Activated naive CD8-positive, alpha-beta T cell treated with anti-CD3 and anti-CD28 coated beads, Interleukin-2, amount 10 ng/mL, durations not matched to agents 7 days and 5 days (primary cell): ENCODE measurements at regions not wholly inside any gene's neighbourhood (a gene's known extent, or its start where the extent isn't known, plus 50 kb on each side); places are given as distances from the start of the nearest gene placed in this dataset.

Experiments
- ATAC-seq: fragments of 150-1000 bp; cut with Tn5 transposase; one replicate; pipeline ENCODE4 v1.10.0; 2021; ENCODE audit warnings: low read depth, moderate library complexity
- POLR2A ChIA-PET: fragments of 350-600 bp; sonication (Branson Sonifier 250); formaldehyde crosslinking; loops from one replicate; lab custom pipeline; 2021; ENCODE audit warnings: antibody characterized with exemption; lab: Charles Lee
- DNase-seq: peaks from one replicate; pipeline ENCODE4 v3.0.0; 2021
- H3K27ac Mint-ChIP-seq: one replicate; pipeline ENCODE4 v1.8.0; 2022; ENCODE audit warnings: mild to moderate bottlenecking, mixed read lengths
- H3K27me3 Mint-ChIP-seq: one replicate; pipeline ENCODE4 v1.8.0; 2022; ENCODE audit warnings: mild to moderate bottlenecking, moderate library complexity, mixed read lengths
- H3K36me3 Mint-ChIP-seq: one replicate; pipeline ENCODE4 v1.8.0; 2021; ENCODE audit warnings: mild to moderate bottlenecking, mixed read lengths
- H3K4me1 Mint-ChIP-seq: one replicate; pipeline ENCODE4 v1.8.0; 2021; ENCODE audit warnings: mixed read lengths
- H3K4me3 Mint-ChIP-seq: one replicate; pipeline ENCODE4 v1.8.0; 2022; ENCODE audit warnings: mild to moderate bottlenecking, moderate library complexity, mixed read lengths
- H3K9me3 Mint-ChIP-seq: one replicate; pipeline ENCODE4 v1.8.0; 2021; ENCODE audit warnings: mixed read lengths

DNA sequence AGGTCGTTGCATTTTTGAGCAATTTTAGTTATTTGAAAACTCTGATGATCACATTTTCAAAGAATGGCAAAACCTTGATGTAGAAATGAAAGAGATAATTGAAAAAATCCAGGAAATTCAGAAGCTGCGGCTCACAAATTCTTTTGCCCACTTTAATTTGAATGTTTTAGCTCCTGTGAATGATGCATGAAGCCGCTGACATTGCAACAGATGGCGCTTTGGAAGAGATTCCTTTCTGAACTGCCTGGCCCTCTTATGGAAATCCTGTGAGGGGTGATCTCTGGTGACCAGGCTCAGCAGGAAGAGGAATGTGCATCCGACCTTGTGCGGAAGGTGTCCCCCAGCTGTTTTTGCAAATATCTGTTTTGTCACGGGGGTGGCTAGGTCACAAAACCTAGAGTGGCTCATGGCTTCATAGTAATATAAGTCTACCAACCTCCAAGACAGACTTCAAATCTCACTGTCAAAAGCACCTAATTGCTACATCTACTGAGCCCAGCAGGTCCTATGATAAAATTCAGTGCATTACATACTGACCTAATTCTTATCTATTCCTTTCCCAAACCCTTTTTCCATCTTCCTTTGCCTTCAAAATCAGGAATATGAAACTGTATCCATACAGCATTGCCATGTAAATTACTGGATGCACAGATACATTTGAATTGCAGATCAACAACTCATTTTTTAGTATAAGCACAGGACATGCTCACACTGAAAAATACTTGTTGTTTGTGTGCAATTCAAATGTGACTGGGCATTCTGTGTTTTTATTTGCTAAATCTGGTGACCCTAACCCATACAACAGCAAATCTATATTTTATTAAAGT lies 412.7 kb downstream of the ETS1 start:
- Mint-ChIP-seq H3K27me3 (peaks cover 4% of the 10 kb centered on the region), H3K4me1 (peaks cover 3% of the 10 kb centered on the region), H3K9me3 (no peaks in the 10 kb centered on the region), H3K4me3 (no peak overlapping the region), H3K27ac (no peak overlapping the region), H3K36me3 (no peaks in the 10 kb centered on the region)
- DNase-seq (no peak), ATAC-seq (no peak)
- POLR2A ChIA-PET: interaction anchor here (0.5 kb wide), 1 partner anchor 146 kb away, joined by 4 read pairs; no protein-coding TSS in a partner anchor

DNA sequence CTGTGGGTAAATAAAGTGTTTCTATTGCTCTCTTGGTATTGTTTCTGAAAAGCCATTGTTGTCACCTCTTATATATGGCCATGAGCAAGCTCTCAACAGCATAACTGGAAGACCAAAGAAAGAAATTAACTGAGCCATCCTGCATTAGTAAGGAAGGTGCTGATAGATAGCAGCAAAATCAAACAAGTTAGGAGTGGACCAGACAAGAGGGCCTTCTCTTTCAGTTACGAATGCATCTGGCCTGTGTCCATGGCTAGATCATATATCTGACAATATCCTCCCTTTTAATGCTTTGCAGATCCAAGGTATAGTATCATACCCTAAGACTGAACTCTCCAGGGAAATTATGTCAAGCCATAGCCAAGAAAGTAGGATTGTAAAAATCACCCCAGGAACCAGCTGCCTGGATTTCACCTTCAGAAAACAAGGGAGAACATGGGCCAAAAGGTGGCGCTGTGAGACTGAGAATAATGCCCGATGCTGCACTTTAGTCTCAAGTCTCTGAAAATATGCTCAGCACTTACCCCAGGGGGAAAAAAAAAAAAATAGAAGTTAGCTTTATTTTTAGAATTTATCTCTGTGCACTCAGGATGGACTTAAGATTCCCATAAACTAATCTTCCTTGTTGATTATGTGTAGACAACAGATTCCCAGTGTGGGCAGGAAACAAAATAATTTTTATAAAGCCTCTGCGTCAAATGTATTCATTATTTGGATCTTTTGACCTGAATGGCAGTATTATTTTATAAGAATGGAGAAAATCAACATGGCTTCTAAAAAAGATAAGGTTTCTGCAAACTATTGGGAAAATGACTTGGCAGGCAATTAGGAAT lies 415.1 kb downstream of the ETS1 start:
- Mint-ChIP-seq H3K4me3 (no peak overlapping the region), H3K9me3 (no peaks in the 10 kb centered on the region), H3K36me3 (no peaks in the 10 kb centered on the region), H3K27ac (no peak overlapping the region), H3K27me3 (peaks cover 4% of the 10 kb centered on the region), H3K4me1 (peaks cover 3% of the 10 kb centered on the region)
- ATAC-seq (peak; percentile 71), DNase-seq (peak; percentile 75)
- POLR2A ChIA-PET: interaction anchor here (0.7 to 1.4 kb wide), 3 partner anchors 458 to 687 kb away, joined by 3 to 6 read pairs (median 4); no protein-coding TSS in a partner anchor

DNA sequence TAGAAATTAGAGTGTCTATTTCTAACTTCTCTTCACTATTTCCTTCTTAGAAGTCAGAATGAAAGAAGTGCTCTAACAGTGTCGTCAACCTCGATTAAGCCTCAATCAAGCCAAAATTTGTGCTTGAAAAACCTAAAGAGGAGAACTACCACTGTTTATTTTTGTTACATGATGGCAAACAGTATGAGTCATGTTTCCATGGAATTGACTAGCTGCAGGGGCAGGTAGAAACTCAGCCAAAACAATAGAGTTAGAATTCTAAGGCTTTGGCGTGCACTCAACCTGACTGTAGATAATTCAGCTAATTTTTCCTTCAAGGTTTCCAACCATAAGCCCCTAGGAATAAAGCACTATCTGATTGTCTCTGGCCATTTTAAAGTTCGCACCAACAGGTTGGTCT lies 415.9 kb downstream of the ETS1 start:
- peaks cover 3% of the 10 kb centered on the region for H3K4me1 Mint-ChIP-seq
- H3K27me3 Mint-ChIP-seq: peaks cover 4% of the 10 kb centered on the region
- DNase-seq (no peak), ATAC-seq (no peak)
- H3K36me3 Mint-ChIP-seq: no peaks in the 10 kb centered on the region
- no peak overlapping the region for H3K4me3 Mint-ChIP-seq
- H3K9me3 Mint-ChIP-seq: no peaks in the 10 kb centered on the region
- H3K27ac Mint-ChIP-seq: no peak overlapping the region
- POLR2A ChIA-PET: interaction anchor here (1.4 kb wide), 1 partner anchor 459 kb away, joined by 6 read pairs; no protein-coding TSS in a partner anchor

DNA sequence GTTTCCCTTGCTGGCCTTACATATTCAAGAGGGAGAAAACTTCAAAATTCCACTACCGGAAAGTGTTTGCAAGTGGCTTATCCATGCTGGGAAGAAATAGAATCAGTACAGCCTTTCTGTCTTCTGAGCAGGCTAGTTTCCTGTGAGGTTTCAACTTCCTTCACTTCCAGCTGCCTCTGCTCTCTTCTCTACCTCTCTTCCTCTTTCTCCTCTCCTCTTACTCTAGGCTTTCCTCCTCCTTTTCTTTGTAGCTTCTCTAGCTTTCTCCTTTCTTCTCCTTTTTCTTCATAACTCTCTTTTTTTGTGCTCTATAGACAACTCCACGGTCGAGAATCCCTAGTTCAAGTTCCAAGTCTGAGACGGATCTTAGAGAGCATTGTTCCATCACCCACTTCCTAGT lies 421.8 kb downstream of the ETS1 start:
- Mint-ChIP-seq H3K4me1 (peaks cover 8% of the 10 kb centered on the region), H3K4me3 (no peak overlapping the region), H3K9me3 (no peaks in the 10 kb centered on the region), H3K36me3 (no peaks in the 10 kb centered on the region), H3K27ac (no peak overlapping the region), H3K27me3 (peaks cover 4% of the 10 kb centered on the region)
- DNase-seq (no peak), ATAC-seq (no peak)
- POLR2A ChIA-PET: no interaction called here

DNA sequence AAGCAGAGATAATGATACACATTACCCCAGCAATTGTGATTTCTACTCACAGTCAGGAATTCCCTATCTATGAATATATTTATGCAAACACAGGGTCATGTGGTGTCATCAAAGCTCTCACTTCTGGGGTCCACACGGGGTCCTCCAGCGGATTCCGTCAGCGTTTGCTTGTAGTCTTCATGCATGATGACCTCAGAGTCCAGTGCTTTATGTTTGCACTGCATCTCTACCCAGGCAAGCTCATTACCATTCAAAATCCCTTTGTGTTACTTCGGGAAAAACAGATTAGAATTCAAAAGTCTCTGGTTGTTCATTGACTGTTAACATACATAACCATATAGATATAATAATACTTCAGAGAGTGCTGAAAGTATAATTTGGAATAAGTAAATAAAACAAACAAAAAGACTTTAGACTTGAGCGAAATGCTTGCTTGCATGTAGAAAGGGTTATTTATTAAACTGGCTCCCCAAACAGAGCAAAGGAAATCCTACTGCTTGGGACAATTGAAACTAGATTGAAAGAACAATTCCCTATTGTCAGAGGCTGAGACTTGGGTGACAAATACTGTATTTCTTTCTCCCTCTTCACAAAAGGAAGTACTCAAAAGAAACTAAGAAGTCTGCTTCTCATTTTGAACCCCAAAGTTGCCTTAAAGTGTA lies 423.1 kb downstream of the ETS1 start:
- Mint-ChIP-seq H3K36me3 (no peaks in the 10 kb centered on the region), H3K4me1 (peaks cover 8% of the 10 kb centered on the region), H3K4me3 (no peak overlapping the region), H3K27me3 (no peaks in the 10 kb centered on the region), H3K9me3 (no peaks in the 10 kb centered on the region), H3K27ac (no peak overlapping the region)
- DNase-seq (no peak), ATAC-seq (no peak)
- POLR2A ChIA-PET: interaction anchor here (0.7 kb wide), 1 partner anchor 497 kb away, joined by 3 read pairs; no protein-coding TSS in a partner anchor

DNA sequence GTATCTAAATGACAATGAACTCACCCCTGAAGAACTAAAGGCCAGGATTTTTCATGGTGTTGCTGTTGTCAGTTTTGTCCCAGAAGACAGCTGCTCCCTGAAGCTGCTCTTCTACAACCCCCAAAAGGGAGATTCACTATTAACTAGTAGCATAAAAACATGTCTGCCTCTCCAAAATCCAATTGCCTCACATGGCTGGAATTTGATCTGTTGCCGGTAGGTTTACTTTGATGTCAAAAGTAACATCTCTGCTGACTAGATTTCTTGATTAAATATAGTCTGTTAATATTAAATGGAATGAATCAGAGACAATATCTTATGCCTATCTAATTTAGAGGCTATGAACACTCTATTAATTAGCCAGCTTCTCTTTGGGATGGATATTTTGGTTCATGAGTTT lies 425.4 kb downstream of the ETS1 start:
- no peak for DNase-seq
- H3K9me3 Mint-ChIP-seq: no peaks in the 10 kb centered on the region
- H3K4me3 Mint-ChIP-seq: no peak overlapping the region
- H3K36me3 Mint-ChIP-seq: no peaks in the 10 kb centered on the region
- peaks cover 12% of the 10 kb centered on the region for H3K4me1 Mint-ChIP-seq
- H3K27ac Mint-ChIP-seq: no peak overlapping the region
- POLR2A ChIA-PET: no interaction called here
- no peaks in the 10 kb centered on the region for H3K27me3 Mint-ChIP-seq
- ATAC-seq: no peak

DNA sequence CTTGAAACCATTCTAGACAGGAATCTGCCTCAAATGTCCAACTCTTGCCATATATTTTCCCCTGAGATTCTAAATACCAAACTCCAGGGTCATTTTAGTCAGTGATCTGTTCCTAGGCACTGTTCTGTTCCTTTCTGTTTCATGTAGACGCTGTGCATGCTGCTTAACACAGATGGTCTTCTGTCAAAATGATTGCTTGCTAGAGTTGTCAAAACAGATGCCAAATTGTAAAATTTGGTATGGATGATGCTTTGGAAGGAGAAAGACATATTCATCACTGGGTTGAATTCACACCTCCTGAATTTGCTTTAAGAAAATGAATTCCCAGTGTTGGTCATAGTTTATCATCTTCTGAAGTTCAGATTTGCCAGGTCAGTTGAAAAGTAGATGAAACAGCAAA lies 425.9 kb downstream of the ETS1 start:
- Mint-ChIP-seq H3K27me3 (no peaks in the 10 kb centered on the region), H3K4me3 (no peak overlapping the region), H3K4me1 (peaks cover 11% of the 10 kb centered on the region), H3K9me3 (no peaks in the 10 kb centered on the region), H3K27ac (no peak overlapping the region), H3K36me3 (no peaks in the 10 kb centered on the region)
- DNase-seq (no peak), ATAC-seq (no peak)
- POLR2A ChIA-PET: no interaction called here

DNA sequence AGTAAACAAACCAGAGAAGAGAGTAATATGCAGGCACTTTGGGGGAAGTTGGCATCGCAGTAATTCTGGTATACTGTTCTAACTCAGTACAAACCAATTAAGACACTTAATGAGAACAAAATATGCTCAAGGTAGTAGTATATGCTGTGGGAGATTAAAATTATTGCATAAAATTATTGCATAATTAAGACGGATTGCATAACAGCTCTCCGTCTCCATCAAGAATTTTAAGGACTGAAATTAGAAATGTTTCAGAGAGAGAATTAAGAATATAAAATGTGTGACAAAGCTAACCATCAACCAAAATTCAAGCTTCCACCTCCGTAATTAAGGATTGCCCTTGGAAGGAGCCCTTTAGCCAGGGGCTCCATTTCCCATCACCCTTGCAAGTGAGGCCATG lies 428.5 kb downstream of the ETS1 start:
- ATAC-seq (no peak), DNase-seq (no peak)
- POLR2A ChIA-PET: no interaction called here
- Mint-ChIP-seq H3K4me3 (no peak overlapping the region), H3K4me1 (peaks cover 4% of the 10 kb centered on the region), H3K27me3 (peaks cover 5% of the 10 kb centered on the region), H3K36me3 (no peaks in the 10 kb centered on the region), H3K9me3 (no peaks in the 10 kb centered on the region), H3K27ac (no peak overlapping the region)

DNA sequence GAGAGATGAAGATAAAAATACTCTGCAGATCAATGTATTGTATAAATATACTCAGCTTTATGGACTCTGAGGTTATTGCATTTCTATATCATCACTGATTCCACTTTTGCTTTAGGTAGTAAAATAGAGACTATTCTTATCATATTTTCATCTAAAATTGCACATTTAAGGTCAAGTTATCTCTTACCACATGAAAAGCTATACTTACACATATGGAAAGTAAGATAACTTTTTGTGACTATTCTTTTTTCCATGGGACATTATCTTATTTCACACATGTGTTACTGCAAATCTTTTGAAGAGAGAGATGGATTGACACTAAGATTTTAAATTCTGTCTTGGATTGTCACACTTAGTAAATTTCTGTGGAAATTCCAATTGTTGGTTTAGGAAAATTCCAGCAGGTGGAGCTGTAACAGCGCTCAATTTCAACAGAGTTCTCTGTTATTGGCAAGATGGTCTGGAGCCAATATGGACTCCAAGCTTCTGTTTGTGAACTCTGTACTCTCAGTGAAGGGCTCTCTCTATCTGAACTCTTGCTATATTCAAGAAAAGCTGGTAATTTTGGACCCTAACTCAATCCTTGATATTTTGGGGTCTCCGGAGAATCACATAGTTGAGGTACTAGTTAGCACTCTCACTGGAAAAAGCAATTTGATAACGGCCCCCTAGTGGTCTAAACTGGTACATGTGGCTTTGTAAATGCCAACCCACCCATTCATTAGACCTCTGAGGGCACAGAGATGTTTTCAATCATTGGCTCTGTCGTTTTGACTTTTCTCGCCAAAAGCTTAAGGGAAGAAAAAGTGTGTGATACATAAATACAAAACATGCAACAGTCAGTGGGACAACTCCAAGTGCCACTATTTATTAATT lies 429.7 kb downstream of the ETS1 start:
- Mint-ChIP-seq H3K4me1 (peaks cover 4% of the 10 kb centered on the region), H3K9me3 (no peaks in the 10 kb centered on the region), H3K4me3 (peak overlapping the region; percentile 74), H3K27me3 (peaks cover 5% of the 10 kb centered on the region), H3K27ac (peak overlapping the region; percentile 76), H3K36me3 (no peaks in the 10 kb centered on the region)
- DNase-seq (no peak), ATAC-seq (peak; percentile 91)
- POLR2A ChIA-PET: interaction anchor here (0.5 to 1.5 kb wide), 2 partner anchors 473 to 475 kb away, joined by 5 to 6 read pairs; no protein-coding TSS in a partner anchor

DNA sequence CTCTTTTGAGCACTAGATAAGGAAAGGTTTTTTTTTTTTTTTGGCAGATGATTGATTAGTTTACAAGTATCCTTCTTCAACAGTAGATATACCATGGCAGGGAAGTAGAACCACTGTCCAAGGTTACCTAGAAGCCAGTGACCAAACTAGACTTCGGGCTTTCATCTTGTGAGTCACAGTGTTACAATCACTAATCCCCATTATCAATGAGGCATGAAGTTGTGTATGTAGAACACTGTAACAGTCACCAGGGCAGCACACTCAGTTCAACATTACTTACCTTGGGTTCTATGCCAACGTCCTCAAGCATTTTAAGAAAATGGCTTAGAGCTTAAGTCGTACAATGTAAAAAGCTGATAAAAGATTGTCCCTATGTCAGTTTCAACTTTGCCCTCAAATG lies 430.9 kb downstream of the ETS1 start:
- Mint-ChIP-seq H3K4me3 (no peak overlapping the region), H3K27me3 (peaks cover 5% of the 10 kb centered on the region), H3K4me1 (peaks cover 4% of the 10 kb centered on the region), H3K27ac (no peak overlapping the region), H3K9me3 (no peaks in the 10 kb centered on the region), H3K36me3 (no peaks in the 10 kb centered on the region)
- POLR2A ChIA-PET: no interaction called here
- no peak for ATAC-seq
- no peak for DNase-seq

DNA sequence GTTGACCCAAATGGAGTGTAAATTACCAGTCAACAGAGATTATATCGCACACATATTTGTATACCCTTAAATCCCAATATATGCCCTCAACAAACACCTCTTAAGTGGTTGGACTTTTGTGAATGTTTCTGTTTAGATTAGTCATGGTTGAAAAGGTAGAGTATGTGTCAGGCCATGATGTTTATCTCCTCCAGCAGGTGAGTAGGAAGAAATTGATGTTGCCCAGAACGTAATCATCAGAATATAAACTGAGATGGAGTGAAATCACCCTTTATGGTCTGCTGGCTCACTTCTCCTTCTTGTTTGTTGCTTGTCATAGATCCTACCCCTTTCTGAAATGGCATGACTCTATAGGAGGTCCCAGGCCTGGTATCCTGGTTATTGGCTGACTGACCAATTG lies 431.8 kb downstream of the ETS1 start:
- no peaks in the 10 kb centered on the region for H3K36me3 Mint-ChIP-seq
- no peak overlapping the region for H3K4me3 Mint-ChIP-seq
- H3K4me1 Mint-ChIP-seq: peaks cover 4% of the 10 kb centered on the region
- no peak overlapping the region for H3K27ac Mint-ChIP-seq
- POLR2A ChIA-PET: no interaction called here
- ATAC-seq: no peak
- DNase-seq: no peak
- peaks cover 5% of the 10 kb centered on the region for H3K27me3 Mint-ChIP-seq
- no peaks in the 10 kb centered on the region for H3K9me3 Mint-ChIP-seq

DNA sequence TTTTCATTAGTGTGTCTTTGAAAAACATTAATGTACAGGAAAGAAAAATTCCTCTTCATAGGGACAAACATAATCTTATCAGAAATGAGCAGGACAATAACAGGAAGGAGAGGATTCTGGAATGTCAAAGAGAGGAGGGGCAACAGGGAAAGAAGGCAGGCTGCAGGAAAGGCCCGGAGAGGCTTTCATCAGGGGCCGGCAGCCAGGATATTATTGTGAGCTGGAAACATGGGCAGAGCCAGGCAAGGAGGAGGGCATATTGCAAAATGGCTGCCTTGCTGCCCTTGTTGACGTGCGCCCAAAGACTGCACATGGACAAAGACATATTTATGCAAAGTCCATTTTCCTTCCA lies 433.7 kb downstream of the ETS1 start:
- DNase-seq: no peak
- no peak for ATAC-seq
- Mint-ChIP-seq H3K4me3 (no peak overlapping the region), H3K27me3 (peaks cover 5% of the 10 kb centered on the region), H3K4me1 (peaks cover 4% of the 10 kb centered on the region), H3K36me3 (no peaks in the 10 kb centered on the region), H3K27ac (no peak overlapping the region), H3K9me3 (no peaks in the 10 kb centered on the region)
- POLR2A ChIA-PET: no interaction called here
